HG02678 (cell line): ENCODE measurements at regions not wholly inside any gene's neighbourhood (a gene's known extent, or its start where the extent isn't known, plus 50 kb on each side); places are given as distances from the start of the nearest gene placed in this dataset.

Source experiments
- ATAC-seq: cut with Tn5 transposase; IDR thresholded peaks from one replicate; pipeline ENCODE4 v1.9.1; 2021; ENCODE audit warnings: mild to moderate bottlenecking, moderate library complexity; ENCODE audit not compliant: unreplicated experiment

GRCh38 chr4:54793856-54794422, 136.2 kb downstream of the KIT start:
- ATAC-seq = no peak
